ENCODE measurements at regions not wholly inside any gene's neighbourhood (a gene's known extent, or its start where the extent isn't known, plus 50 kb on each side); places are given as distances from the start of the nearest gene placed in this dataset.

- TF ChIP-seq FOXP4 (CRISPR knock-in tag; IDR thresholded peaks at IDR 0.05): no peak
- TF ChIP-seq ZNF281 (CRISPR knock-in tag; IDR thresholded peaks at IDR 0.05): no peak
- TF ChIP-seq ZNF425 (CRISPR knock-in tag; conservative IDR thresholded peaks at IDR 0.05): no peak
- TF ChIP-seq ZNF219 (CRISPR knock-in tag; IDR thresholded peaks at IDR 0.05; ENCODE audit: borderline replicate concordance): no peak
These were observed 698.5 kb downstream of the OTOL1 start (continued) for GRCh38 chr3:162195147-162195546.

- Mint-ChIP-seq H3K27me3 (ENCODE audit: low read depth) (no peaks in the 10 kb centered on the region; the same call in 1 of the 2 replicates), H3K9me3 (no peaks in the 10 kb centered on the region), H3K4me3 (no peak overlapping the region), H3K27ac (peak overlapping the region; percentile 31; the same call in 1 of the 2 replicates), H3K36me3 (no peaks in the 10 kb centered on the region), H3K4me1 (peaks cover 21% of the 10 kb centered on the region)
- ATAC-seq (no peak), DNase-seq (ENCODE audit: low spot score) (no peak)
- POLR2A ChIA-PET: no interaction called here
- CTCF ChIA-PET: no interaction called here
- TF ChIP-seq MLX (CRISPR knock-in tag; IDR thresholded peaks at IDR 0.05): no peak
These were observed 700.4 kb downstream of the OTOL1 start for GRCh38 chr3:162196964-162197363.

GRCh38 chr3:162200836-162201235 lies 704.2 kb downstream of the OTOL1 start:
- H3K36me3 Mint-ChIP-seq: no peaks in the 10 kb centered on the region
- peaks cover 7% of the 10 kb centered on the region for H3K4me1 Mint-ChIP-seq
- H3K27me3 Mint-ChIP-seq (ENCODE audit: low read depth): no peaks in the 10 kb centered on the region; the same call in 1 of the 2 replicates
- POLR2A ChIA-PET: no interaction called here
- no peaks in the 10 kb centered on the region for H3K9me3 Mint-ChIP-seq
- no peak overlapping the region for H3K4me3 Mint-ChIP-seq
- TF ChIP-seq ZNF396 (CRISPR knock-in tag; IDR thresholded peaks at IDR 0.05; ENCODE audit: borderline replicate concordance) (no peak), RELA (CRISPR knock-in tag; IDR thresholded peaks at IDR 0.05; ENCODE audit: borderline replicate concordance) (no peak), ZNF219 (CRISPR knock-in tag; IDR thresholded peaks at IDR 0.05; ENCODE audit: borderline replicate concordance) (no peak), FOXK1 (CRISPR knock-in tag; IDR thresholded peaks at IDR 0.05) (no peak), CBFB (CRISPR knock-in tag; IDR thresholded peaks at IDR 0.05; ENCODE audit: low read depth) (no peak), FOXJ3 (CRISPR knock-in tag; IDR thresholded peaks at IDR 0.05; ENCODE audit: borderline replicate concordance) (no peak), ZNF423 (CRISPR knock-in tag; IDR thresholded peaks at IDR 0.05) (no peak)
- no peak overlapping the region; the same call in 1 of the 2 replicates for H3K27ac Mint-ChIP-seq
- CTCF ChIA-PET: no interaction called here
- DNase-seq (ENCODE audit: low spot score) (no peak), ATAC-seq (no peak)

GRCh38 chr3:162206648-162207047 lies 710.0 kb downstream of the OTOL1 start:
- ChIA-PET POLR2A (no interaction called here), CTCF (no interaction called here)
- H3K4me3 Mint-ChIP-seq: no peak overlapping the region
- DNase-seq (ENCODE audit: low spot score): no peak
- H3K27ac Mint-ChIP-seq: no peak overlapping the region
- no peaks in the 10 kb centered on the region for H3K27me3 Mint-ChIP-seq (ENCODE audit: low read depth)
- no peaks in the 10 kb centered on the region for H3K4me1 Mint-ChIP-seq
- no peaks in the 10 kb centered on the region for H3K36me3 Mint-ChIP-seq
- no peak for ATAC-seq
- H3K9me3 Mint-ChIP-seq: no peaks in the 10 kb centered on the region
- TF ChIP-seq IRF1 (CRISPR knock-in tag; IDR thresholded peaks at IDR 0.05) (no peak), GTF2I (CRISPR knock-in tag; conservative IDR thresholded peaks at IDR 0.05) (no peak), ZNF671 (CRISPR knock-in tag; IDR thresholded peaks at IDR 0.05) (no peak), TEAD1 (CRISPR knock-in tag; IDR thresholded peaks at IDR 0.05) (no peak), ATF3 (CRISPR knock-in tag; conservative IDR thresholded peaks at IDR 0.05) (no peak), NFE2L1 (CRISPR knock-in tag; IDR thresholded peaks at IDR 0.05) (no peak), ZNF281 (CRISPR knock-in tag; IDR thresholded peaks at IDR 0.05) (no peak), EMX1 (CRISPR knock-in tag; IDR thresholded peaks at IDR 0.05) (no peak)

Measured in WTC11 (cell line).